Prostate gland (tissue), 2 donors: ENCODE measurements at regions not wholly inside any gene's neighbourhood (a gene's known extent, or its start where the extent isn't known, plus 50 kb on each side); places are given as distances from the start of the nearest gene placed in this dataset.

Experiments
- DNase-seq: peaks from one replicate; pipeline ENCODE4 v3.0.0-alpha.2; 2019; ENCODE audit warnings: low spot score
- H3K27ac ChIP-seq, 2 donors: fragments of 200-600 bp; sonication (generic); 2 replicates each; pipeline ENCODE4 v1.5.1; 2017 to 2019
- H3K27me3 ChIP-seq: fragments of 200-600 bp; sonication (generic); replicated peaks from 2 replicates; pipeline ENCODE4 v1.5.1; 2019; ENCODE audit not compliant: insufficient read depth
- H3K36me3 ChIP-seq, 2 donors: fragments of 200-600 bp; sonication (generic); 1 replicate in 1 of 2; 2 replicates in 1 of 2; pipeline versions ENCODE4 v1.5.1 to v1.8.1; 2017 to 2019
- H3K4me1 ChIP-seq: fragments of 200-600 bp; sonication (generic); replicated peaks from 2 replicates; pipeline ENCODE4 v1.5.1; 2019
- H3K4me3 ChIP-seq, 2 donors: fragments of 200-600 bp; sonication (generic); 2 replicates each; pipeline ENCODE4 v1.5.1; 2017 to 2019
- H3K9me3 ChIP-seq: fragments of 200-600 bp; sonication (generic); 2 replicates; pipeline ENCODE4 v1.5.1; 2017
- POLR2A ChIP-seq: fragments of 450-650 bp; IDR thresholded peaks from one replicate; pipeline ENCODE4 v1.6.1; 2016; ENCODE audit warnings: antibody characterized with exemption, mild to moderate bottlenecking
- POLR2AphosphoS5 ChIP-seq: sonication (generic); formaldehyde crosslinking; IDR thresholded peaks from one replicate; pipeline ENCODE4 v1.6.1; 2017; ENCODE audit warnings: antibody characterized with exemption
- WGBS: methylation state at CpG from one replicate; pipeline ENCODE4 v1.1.5; 2018; 5-methylcytosine and 5-hydroxymethylcytosine counted together
- intact Hi-C: fragments of 100-400 bp; cut with DNase I; formaldehyde crosslinking; loops from one replicate; pipeline ENCODE4 v1.14.2; 2022
- TF ChIP-seq, protein P1 (sequence below), 4 experiments: fragments of 200-600 bp in 2 of 4; fragments of 450-650 bp in 2 of 4; sonication (generic) in 2 of 4; IDR thresholded peaks; 1 replicate in 3 of 4; 2 replicates in 1 of 4; pipeline ENCODE4 v1.5.1; 2016 to 2019; ENCODE audit warnings: antibody characterized with exemption in 4 of 4, mild to moderate bottlenecking in 2 of 4, moderate library complexity in 2 of 4

DNA sequence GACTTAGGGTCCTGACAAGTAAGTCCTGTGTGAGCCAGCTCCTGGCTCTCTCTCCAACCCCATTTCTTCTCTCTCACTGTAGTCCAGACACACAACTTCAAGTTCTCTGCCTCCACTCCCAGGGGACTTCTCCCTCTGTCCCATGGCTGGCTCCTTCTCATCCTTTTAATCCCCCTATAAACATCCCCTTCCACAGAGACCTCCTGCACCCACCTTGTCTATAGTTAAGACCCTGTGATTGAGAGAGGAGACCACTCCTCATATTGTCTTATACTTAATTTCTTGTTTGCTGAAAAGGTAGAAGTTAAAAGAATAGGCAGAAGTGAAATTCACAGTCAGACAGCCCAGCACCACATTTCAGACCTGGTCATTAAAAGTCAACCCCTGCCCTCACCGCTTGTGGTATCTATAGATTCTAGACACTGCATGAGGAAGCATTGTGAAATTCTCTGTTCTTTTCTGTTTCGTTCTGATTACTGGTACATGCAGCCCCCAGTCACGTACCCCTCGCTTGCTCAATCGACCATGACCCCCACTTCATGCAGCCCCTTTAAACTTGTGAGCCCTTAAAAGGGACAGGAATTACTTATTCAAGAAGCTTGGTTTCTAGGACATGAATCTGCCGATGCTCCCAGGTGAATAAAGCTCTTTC, 125.6 kb upstream of the FRMD4A start:
- Histone ChIP-seq H3K9me3 (no peaks in the 10 kb centered on the region), H3K27ac (no peak overlapping the region), H3K27me3 (no peaks in the 10 kb centered on the region), H3K4me1 (no peaks in the 10 kb centered on the region), H3K4me3 (no peak overlapping the region), H3K36me3 (no peaks in the 10 kb centered on the region)
- WGBS: 90% methylated on average over 6 of the region's 6 CpGs
- TF ChIP-seq, protein P1, sequence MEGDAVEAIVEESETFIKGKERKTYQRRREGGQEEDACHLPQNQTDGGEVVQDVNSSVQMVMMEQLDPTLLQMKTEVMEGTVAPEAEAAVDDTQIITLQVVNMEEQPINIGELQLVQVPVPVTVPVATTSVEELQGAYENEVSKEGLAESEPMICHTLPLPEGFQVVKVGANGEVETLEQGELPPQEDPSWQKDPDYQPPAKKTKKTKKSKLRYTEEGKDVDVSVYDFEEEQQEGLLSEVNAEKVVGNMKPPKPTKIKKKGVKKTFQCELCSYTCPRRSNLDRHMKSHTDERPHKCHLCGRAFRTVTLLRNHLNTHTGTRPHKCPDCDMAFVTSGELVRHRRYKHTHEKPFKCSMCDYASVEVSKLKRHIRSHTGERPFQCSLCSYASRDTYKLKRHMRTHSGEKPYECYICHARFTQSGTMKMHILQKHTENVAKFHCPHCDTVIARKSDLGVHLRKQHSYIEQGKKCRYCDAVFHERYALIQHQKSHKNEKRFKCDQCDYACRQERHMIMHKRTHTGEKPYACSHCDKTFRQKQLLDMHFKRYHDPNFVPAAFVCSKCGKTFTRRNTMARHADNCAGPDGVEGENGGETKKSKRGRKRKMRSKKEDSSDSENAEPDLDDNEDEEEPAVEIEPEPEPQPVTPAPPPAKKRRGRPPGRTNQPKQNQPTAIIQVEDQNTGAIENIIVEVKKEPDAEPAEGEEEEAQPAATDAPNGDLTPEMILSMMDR (IDR thresholded peaks at IDR 0.05): no peak
- TF ChIP-seq POLR2AphosphoS5 (no peak), POLR2A (no peak)
- intact Hi-C loops: no loop called here
- DNase-seq: no peak

DNA sequence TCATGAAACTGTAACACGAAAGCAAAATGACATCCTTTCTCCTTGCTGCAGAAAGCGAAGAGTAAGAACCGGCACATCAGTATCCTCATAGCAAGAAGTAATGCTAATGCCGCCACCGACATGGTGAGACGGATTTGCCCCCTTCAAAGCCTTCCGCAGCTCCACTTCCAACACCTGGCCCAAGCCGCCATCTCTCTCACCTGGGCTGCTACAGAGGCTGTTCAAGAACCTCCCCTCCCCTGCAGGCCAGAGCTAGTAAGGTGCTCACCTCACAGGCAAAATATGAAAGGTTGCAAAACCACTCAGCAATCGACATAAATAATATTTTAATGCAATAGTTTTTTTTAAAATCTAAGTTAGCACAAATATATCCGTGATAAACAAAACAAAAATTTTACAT, 123.9 kb upstream of the FRMD4A start:
- Histone ChIP-seq H3K4me1 (no peaks in the 10 kb centered on the region), H3K36me3 (no peaks in the 10 kb centered on the region), H3K9me3 (no peaks in the 10 kb centered on the region), H3K27me3 (no peaks in the 10 kb centered on the region), H3K27ac (no peak overlapping the region), H3K4me3 (no peak overlapping the region)
- DNase-seq: no peak
- 93% methylated on average over 10 of the region's 10 CpGs for WGBS
- intact Hi-C loops: no loop called here
- no peak for TF ChIP-seq POLR2A
- TF ChIP-seq POLR2AphosphoS5: no peak
- TF ChIP-seq, protein P1 (IDR thresholded peaks at IDR 0.05): no peak

DNA sequence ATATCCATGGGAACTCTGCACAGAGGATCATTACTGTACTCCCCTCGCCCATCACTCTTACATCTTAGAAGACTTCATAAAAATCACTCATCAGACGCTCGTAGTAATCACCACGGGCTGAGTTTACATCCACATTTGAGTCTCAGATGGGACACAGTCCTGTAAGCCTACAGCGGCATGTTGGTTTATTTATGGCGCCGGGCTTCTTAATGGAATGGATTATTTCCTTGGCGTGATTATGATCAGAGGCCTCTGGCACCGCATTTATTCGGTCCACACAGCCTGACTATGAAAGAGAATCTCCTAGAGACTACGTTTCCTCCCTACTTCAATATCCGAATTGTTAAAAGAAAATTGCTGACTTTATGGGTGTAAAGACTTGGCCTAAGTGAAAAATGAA, 123.5 kb upstream of the FRMD4A start:
- no peaks in the 10 kb centered on the region for H3K27me3 ChIP-seq
- TF ChIP-seq, protein P1 (IDR thresholded peaks at IDR 0.05): no peak
- TF ChIP-seq POLR2AphosphoS5 (no peak), POLR2A (no peak)
- intact Hi-C loops: no loop called here
- no peak for DNase-seq
- H3K4me3 ChIP-seq: no peak overlapping the region
- H3K27ac ChIP-seq: no peak overlapping the region
- no peaks in the 10 kb centered on the region for H3K9me3 ChIP-seq
- WGBS: 88% methylated on average over 12 of the region's 12 CpGs
- H3K36me3 ChIP-seq: no peaks in the 10 kb centered on the region
- no peaks in the 10 kb centered on the region for H3K4me1 ChIP-seq

DNA sequence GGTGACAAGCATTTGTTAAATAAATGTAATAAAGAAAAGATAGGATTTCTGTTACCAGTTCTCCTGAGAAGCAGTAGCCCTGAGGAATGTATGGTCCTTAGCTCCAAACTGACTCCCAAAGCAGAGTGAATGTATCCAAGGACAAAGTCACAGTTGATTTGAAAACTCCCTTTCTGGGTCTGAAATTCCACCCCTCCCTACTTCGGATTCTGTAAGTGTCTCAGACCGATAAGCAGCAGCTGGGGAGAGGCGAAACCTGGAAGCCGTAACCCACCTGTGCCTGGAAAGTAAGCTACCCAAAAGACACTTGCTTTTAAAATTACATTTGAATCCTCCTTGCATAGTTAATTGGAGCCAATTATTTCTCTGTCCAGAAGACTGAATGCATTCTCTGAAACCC, 122.9 kb upstream of the FRMD4A start:
- no peak for DNase-seq
- 74% methylated on average over 4 of the region's 4 CpGs for WGBS
- Histone ChIP-seq H3K27ac (no peak overlapping the region), H3K4me1 (no peaks in the 10 kb centered on the region), H3K27me3 (no peaks in the 10 kb centered on the region), H3K36me3 (no peaks in the 10 kb centered on the region), H3K9me3 (no peaks in the 10 kb centered on the region), H3K4me3 (no peak overlapping the region)
- intact Hi-C loops: no loop called here
- TF ChIP-seq, protein P1 (IDR thresholded peaks at IDR 0.05): no peak
- TF ChIP-seq POLR2A: no peak
- TF ChIP-seq POLR2AphosphoS5: no peak

DNA sequence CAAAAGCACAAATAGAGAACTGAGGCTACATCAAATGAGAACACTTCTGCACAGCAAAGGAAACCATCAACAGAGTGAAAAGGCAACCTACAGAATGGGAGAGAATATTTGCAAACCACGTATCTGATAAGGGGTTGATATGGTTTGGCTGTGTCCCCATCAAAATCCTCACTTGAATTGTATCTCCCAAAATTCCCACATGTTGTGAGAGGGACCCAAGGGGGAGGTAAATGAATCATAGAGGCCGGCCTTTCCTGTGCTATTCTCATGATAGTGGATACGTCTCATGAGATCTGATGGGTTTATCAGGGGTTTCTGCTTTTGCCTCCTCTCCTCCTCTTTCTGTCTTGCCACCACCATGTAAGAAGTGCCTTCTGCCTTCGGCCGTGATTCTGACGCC, 120.6 kb upstream of the FRMD4A start:
- H3K9me3 ChIP-seq: no peaks in the 10 kb centered on the region
- no peaks in the 10 kb centered on the region for H3K36me3 ChIP-seq
- H3K4me3 ChIP-seq: no peak overlapping the region
- TF ChIP-seq POLR2AphosphoS5 (no peak), POLR2A (no peak)
- TF ChIP-seq, protein P1 (IDR thresholded peaks at IDR 0.05): no peak
- H3K27ac ChIP-seq: no peak overlapping the region
- DNase-seq: no peak
- no peaks in the 10 kb centered on the region for H3K4me1 ChIP-seq
- H3K27me3 ChIP-seq: no peaks in the 10 kb centered on the region
- intact Hi-C loops: no loop called here
- 91% methylated on average over 6 of the region's 6 CpGs for WGBS
